ENCODE measurements at regions not wholly inside any gene's neighbourhood (a gene's known extent, or its start where the extent isn't known, plus 50 kb on each side); places are given as distances from the start of the nearest gene placed in this dataset.

DNA sequence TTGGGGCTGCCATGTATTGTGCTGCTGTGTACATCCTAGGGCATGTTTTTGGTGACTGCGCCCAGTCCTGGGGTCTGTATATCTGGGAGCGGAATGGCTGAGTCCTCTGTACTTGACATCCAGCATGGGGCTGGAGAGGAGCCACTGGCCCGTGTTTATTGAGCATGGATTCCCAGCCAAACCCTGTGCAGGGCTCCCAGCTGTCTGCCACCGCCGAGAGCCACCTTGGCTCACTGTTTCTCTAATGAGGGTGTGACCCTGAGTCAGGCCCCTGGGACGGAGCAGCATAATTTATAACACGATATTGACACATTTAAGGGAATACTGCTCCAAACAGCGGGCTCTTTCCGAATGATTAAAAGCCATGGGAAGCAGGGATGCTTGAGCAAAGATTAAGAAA lies 211.5 kb upstream of the PWP1 start:
- no peak for DNase-seq (ENCODE audit: low spot score)

DNA sequence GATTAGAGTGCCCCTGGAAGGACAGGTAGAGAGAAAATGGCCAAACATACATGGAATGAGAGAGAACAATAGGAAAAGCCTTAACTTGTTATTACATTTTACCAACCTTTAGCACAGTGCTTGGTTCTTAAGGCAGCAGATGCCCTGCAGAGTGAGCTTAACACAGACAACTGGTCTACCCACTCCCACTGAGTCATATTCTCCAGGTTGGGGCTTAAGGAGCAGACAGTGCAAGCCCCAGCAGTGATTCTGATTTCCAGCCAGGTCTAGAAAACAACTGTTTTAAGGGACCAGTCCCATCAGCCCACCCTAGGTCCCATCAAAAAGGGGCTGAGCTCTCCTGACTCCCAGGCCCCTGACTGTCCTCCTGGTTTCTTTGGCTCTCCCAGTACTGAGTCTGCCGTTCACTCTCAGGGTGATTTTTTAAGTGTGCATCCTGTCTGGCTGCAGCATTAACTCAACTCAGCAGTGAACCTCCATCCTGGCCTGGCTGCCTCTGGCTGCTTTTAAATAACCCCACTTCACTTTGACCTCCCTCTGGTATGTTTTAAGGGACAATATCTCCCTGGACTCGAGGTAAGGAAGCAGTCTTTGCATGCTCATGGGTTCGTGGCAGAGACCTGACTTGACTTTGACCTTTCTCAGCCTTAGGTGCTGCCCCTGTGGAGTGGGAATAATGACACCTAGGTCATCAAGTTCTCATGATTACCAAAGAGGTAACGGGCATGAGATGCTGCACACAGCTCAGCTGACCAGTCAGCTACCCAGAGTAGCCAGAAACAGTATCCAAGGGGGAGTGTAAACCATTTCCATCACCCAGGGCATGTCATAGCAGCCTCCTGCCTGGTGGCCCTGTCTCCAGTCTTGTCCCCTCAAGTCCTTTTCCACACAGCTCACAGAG lies 210.7 kb upstream of the PWP1 start:
- no peak for DNase-seq (ENCODE audit: low spot score)

DNA sequence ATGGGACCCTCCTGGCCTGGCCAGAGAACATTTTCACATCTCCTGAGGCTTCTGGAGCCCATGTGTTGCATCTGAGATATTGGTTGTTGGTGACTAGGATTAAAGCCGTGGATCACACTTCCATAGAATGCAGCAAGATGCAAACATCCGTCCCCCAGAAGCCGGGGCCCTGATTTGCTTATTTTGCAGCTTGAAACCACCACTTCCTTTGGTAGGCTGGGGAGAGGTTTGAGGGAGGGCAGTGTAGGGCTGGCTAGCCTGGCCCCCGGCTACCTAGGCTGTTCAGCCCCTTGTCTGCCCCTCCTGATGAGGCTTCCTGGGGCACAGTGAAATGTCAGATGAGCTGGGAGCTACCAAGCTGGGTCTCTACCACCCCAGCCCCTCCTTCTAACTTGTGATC lies 209.7 kb upstream of the PWP1 start:
- no peak for DNase-seq (ENCODE audit: low spot score)

DNA sequence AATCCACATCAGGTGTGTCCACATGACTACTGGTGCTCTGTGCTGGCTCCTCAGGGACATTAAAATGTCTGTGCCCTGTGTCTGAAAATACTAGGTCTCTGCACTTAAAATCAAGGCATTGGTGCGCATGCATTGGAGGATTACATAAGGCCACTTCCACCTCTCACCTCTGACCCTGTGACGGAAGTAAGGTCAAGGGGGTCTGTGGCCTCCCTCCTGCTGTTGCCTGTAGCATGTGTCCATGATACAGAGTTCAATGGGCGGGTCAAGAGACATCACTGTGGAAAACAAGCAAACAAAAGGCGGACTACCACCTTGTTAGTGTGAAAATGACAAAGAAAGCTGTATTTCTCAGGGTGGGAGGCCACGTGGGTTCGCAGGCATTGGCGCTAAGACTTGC lies 208.6 kb upstream of the PWP1 start:
- DNase-seq (ENCODE audit: low spot score), result no peak

DNA sequence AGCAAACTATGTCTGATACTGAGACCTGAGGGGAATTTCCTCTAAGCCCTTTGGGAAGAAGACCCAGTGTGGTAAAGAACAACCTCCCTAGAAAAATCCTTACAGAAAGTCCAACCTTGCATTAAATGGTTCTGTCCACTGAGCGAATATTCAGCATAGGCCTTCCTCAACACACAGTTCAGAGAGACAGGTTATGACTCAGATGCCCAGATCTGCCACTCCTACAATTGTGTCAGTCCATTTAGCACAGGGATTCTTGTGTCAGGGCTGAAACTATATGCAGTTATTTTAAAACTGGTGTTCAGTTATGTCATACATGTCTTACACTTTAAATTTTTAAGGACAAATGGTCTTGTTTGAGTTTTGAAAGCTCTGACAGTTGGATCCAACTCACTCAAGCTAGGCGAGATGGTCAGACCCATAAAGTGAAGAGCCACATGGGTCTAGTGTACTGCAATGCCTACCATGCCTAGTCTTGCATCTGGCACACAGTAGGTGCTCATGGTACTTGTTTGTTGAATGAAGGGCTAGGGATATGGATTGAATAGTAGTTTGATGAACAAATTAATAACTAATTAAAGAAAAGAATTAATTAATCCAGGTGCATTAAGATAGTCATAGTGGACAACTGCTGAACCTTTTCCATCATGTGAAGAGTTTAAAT lies 207.5 kb upstream of the PWP1 start:
- DNase-seq (ENCODE audit: low spot score), result no peak

DNA sequence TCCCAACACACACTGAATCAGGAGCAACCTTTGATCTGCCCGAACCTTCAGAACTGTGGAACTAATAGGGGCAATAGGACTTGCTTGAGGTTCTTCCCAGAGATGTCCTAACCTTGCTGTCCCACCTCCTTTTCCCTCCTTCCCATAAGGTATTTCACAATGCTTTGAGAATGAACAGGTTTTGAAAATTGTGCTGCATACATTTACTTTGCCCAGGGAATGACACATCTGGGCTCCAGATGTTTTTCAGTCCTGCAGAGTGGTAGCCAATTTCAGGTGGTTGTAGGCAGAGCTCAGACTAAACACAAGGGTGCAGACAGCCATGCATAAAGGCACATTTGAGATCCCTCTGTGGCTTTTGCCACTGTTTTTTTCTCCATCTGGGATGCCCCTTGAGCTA lies 206.7 kb upstream of the PWP1 start:
- DNase-seq (ENCODE audit: low spot score), result no peak

DNA sequence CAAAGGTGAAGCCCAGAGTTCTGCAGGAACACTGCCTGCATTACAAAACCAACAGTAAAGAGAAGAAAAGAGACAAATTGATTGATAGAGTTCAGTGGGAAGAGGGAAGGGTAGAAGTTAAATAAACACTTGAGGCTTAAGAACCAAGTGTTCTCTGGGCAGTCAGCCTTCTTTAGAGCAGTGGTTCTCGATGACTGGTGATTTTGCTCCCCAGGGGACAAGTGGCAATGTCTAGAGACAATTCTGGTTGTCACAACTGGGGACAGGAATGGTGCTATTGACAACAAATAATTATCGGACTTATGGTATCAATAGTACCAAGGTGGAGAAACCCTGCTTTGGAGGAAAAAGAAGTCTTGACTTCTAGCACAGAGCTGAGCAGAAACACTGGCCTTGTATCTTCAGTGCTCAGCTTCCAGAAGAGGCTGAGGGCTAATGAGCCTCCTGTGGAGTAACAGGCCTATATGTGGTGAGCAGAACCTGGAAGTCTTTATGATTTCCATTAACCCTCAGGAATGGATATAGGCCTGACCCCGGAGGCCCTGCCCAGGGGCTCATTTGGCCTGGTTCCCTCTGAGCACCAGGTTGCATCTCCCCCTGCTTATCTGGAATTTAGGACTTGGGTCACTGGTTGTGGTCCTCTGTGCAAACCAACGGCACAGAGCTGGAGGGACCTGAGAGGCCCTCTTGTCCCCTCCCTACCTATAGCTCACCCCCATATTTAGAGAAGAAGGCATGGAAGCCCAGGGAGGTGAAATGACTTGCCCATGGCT lies 204.6 kb upstream of the PWP1 start:
- no peak for DNase-seq (ENCODE audit: low spot score)

DNA sequence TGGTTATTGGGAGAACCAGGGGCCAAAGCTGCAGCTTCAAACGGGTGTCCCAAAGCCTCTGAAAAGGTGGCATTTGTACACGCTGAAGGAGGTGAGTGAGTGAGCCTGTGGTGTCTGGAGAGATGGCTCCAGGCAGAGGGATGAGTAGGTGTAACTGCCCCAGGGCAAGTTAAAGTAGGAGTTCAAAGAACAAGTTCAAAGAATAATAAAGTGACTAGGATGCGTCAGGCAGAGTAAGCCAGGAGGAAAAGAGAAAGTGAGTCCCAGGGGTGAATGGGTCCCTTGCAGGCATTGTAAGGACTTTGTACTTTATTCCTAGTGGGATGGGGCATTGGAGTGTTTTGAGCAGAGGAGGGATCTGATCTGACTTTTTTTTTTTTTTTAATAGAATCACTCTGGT lies 201.4 kb upstream of the PWP1 start:
- DNase-seq (ENCODE audit: low spot score), result no peak

DNA sequence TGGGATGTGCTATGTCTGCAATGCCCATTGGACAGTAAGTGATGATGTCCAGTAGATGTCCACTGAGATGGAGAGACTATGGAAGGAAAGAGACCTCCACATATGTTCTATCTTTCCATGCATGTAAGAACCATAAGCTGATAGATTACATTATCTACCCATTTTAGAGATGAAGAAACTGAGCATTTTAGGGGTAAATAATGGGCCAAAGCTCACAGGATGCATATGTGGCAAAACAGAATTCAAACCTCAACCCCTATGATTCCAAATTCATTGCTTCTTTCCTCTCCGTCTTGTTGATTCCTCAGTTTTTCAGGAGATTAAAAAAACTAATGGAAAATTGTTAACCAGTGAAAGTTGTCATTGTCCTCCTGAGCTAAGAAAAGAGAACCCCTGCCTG lies 200.7 kb upstream of the PWP1 start:
- DNase-seq (ENCODE audit: low spot score), result no peak

DNA sequence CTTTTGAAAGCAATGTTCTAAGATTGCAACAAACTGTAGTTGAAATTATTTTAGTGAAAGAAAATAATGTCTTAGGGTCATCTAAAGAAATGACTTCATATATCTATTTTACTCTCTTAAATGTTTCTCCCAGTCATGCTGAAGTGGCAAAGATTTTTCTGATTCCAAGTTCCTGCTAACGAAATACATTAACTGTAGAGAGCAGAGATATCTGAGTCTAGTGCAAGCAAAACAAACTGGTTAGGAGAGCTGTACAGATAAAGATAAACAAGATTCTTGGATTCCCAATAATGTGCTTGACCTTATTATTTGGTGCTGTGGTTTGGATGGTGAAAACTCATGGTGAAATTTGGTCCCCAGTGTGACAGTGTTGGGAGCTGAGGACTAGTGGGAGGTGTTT lies 199.9 kb upstream of the PWP1 start:
- no peak for DNase-seq (ENCODE audit: low spot score)

DNA sequence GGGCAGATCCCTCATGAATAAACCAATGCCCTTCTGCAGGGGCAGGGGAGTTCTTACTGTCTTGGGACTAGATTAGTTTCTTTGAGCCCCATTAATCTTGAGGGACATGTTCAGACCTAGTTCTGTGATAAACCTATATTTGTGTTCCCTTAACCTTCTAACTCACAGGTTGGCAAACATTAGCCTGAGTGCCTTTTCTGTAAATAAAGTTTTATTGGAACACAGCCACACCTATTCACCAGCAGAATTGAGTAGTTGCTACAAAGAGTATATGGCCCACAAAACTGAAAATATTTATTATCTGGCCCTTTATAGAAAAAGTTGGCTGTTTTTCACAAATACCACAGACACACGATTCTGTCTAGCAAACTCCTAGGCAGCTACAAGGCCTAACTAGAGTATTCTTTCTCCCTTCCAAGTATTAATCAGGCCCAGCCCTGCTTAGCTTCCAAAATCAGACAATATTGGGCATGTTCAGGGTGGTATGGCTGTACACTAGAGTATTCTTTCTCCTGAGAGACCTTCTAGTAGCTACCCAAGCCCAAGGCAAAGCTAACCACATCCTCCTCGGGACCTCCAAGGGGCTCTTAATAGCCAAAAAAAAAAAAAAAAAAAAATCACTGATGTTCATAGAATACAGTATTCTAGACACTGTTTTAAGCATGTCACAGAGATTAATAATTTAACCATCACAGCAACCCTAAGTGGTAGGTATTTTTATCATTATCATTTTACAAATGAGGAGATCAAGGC lies 199.3 kb upstream of the PWP1 start:
- DNase-seq (ENCODE audit: low spot score), result no peak

DNA sequence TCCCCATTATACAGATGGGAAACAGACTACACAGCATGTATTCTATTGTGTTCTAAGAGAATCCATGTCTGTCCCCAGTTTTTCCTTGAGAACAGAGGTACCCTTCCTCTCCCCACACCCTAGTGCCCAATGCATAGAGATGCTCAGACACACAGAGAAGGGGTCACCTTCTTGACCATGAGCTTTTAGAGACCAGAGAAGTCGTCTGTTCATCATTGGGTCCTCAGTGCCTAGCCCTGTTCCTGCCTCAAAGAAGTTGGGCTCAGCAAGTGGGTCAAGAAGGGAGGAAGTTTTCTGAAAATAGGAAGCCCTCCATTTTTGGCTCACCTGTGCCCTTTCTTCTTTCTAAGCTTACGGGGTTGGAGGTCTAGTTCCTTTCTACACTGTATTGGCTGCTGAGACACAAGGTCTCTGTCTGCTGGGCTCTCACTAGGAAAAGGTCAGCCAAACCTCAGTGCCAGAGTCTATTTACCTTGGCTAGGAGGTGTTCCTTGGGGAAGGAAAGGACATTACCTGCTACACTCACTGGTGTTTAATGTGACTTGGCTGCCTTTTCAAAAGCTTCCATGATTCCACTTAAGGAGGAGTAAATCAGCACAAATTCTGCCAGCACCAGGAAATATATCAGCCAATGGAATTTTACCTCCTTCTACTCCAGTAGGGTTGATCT lies 198.5 kb upstream of the PWP1 start:
- no peak for DNase-seq (ENCODE audit: low spot score)

DNA sequence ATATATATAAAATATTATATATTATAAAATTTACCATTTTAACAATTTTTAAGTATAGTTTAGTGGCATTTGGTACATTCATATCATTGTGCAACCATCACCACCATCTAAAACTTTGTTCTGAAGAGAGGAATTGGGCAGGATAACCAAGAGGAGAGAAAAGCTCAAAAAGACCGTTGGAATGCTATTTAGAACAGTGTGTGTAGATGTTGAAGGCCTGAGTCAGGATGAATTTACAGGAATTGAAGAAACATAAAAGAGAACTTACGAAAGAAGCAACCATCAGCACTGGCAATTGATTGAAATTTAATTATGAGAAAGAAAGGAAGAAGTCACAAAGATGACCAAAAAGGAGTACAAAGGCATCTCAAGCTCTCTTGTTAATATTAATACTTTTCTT lies 196.9 kb upstream of the PWP1 start:
- no peak for DNase-seq (ENCODE audit: low spot score)

DNA sequence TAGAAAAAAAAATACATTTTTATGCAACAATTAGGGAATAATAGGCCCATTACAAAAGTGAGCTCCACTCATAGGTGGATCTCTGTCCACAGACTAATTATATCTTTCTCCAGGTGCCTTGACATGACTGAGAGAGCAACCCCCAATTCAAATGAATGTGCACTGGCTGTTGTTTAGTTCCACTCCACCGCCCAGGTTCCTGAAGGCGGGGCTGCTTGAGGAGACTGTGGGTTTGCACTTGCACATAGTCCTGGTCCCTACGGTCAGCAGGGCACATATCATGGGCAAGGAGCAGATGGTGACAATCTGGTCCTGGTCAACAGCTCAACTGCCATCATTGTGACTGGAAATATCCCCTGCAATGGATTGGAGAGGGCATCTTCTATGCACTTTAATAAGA lies 195.6 kb upstream of the PWP1 start:
- DNase-seq (ENCODE audit: low spot score), result no peak

DNA sequence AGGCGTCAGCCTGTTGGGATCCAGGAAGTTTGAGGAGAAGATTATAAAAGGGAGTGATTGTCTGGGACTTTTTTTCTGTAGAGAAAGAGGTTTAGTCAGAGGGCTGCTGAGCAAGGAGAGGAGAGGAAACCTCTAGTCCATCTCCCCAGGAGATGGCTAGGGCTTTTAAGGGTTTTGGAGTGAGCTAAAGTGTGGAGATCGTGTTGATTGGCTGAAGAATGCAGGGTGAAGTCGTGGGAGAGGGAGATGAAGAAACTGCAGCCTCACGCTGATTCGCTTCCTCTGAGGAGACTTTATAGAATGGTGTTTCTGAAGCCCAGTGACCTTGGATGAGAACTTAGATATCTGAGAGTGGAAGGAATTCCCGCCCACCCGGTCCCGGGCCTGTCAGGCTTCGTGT lies 193.7 kb upstream of the PWP1 start:
- no peak for DNase-seq (ENCODE audit: low spot score)

DNA sequence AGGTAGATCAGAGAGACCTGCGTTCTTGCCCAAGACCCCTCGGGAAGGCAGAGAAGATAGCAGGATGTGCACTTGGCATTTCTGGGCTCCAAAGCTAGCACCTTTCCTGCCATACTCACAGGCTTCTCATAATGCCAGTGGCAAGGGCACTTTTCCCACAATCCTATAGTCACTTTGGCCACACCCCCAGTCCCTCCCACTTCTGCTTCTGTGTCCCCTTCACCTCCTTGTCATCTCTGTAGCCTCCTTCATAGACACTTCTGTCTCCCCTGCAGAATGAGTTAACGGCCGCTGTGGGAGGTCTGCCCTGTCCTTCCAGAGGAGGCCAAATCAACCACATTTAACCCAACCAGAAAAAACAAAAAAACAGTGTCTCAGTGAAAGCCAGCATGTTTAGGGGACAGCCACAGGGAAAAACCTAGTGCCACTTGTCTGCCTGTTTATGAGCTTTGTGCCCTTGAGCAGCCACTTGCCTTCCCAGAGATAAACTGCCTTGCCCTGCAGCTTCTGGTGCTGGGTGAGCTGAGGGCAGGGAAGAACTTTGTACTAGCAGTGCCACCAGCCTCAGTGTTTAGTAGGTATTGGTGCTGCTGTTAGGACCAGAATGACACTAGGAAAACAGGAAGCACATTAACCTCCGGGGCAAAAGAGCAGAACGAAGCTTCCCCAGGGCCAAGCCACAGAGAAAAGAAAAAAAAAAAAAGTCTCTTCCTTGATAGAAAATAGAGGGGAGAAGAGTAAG lies 193.0 kb upstream of the PWP1 start:
- DNase-seq (ENCODE audit: low spot score), result no peak

DNA sequence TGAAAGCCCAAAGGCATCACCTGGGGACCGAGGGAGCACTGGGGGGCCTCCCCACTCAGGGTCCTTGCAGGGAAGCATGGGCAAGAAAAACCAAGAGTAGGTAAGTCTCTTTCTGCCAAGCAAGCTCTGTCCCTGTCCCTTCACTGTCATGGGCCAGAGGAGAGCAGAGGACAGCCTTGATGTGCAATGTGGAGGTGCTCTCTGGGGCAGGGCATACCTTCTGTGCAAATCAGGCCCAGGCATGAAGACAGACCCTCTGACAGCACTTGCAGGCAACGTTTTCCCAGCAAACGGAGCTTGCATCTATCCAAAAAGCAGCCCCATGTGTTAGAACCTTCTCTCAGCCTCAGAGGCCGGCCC lies 192.5 kb upstream of the PWP1 start:
- DNase-seq (ENCODE audit: low spot score), result no peak

DNA sequence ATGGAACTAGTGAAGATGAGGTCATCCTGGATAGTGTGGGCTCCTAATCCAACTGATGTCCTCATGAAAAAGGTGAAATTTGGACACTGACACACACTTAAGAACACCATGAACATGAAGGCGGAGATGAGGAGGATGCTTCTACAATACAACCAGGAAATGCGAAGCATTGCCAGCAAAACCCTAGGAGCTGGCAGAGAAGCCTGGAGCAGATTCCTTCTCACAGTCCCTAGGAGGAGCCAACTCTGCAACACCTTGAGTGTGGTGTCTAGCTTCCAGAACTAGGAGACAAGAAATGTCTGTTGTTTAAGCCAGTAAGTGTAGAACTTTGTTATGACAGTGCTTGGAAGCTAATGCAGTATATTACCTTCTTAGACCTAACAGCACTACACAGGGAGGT lies 191.9 kb upstream of the PWP1 start:
- no peak for DNase-seq (ENCODE audit: low spot score)

DNA sequence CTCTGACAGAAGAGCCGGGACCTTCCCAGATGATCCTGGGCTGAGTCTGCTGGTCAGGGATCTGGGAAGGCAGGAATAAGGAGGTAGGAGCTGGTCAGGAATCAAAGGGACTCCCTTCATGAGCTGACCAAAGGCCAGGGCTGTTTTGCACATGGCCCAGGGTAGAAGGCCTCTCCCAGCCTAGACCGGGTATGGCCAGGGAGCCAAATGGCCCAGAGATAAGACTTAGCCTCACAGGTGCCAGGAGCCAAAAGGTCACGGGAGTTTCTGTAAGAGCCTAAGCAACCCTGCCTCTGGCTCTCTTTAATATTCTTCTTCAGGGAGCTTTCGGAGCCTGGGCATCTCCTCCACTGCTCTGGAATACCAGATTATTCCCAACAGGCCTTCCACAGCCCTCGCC lies 191.3 kb upstream of the PWP1 start:
- DNase-seq (ENCODE audit: low spot score), result no peak

DNA sequence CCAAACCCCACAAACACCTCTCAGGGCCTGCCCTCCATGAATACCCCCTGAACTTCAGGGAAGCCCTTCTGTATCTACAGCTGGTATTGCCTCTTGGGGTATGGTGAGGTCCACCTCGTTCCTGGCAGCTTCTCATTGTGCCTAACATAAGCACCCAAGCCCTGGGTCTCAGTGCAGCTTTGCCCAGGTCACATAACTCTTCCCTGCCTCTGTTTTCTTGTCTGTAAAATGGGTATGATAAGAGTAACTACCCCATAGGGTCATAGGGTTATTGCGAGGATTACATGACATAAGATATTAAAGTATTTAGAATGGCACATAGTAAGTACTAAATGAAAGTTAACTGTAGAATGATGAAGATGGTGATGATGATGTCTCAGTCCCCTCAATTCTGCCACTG lies 190.0 kb upstream of the PWP1 start:
- no peak for DNase-seq (ENCODE audit: low spot score)

DNA sequence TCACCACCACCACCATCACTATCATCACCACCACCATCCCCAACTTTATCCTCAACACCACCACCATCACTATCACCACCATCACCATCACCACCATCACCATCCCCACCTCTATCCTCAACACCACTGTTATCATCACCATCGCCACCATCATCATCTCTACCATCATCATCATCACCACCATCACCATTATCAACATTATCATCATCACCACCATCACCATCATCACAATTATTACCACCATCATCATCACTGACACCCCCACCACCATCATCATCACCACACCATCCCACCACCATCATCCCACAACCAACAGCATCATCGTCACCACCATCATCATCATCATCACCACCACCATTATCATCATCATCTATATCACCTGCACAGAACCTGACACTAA lies 188.4 kb upstream of the PWP1 start:
- DNase-seq (ENCODE audit: low spot score), result no peak

All from Ammon's horn (tissue), 1 donor.